ENCODE measurements at regions not wholly inside any gene's neighbourhood (a gene's known extent, or its start where the extent isn't known, plus 50 kb on each side); places are given as distances from the start of the nearest gene placed in this dataset.

DNA sequence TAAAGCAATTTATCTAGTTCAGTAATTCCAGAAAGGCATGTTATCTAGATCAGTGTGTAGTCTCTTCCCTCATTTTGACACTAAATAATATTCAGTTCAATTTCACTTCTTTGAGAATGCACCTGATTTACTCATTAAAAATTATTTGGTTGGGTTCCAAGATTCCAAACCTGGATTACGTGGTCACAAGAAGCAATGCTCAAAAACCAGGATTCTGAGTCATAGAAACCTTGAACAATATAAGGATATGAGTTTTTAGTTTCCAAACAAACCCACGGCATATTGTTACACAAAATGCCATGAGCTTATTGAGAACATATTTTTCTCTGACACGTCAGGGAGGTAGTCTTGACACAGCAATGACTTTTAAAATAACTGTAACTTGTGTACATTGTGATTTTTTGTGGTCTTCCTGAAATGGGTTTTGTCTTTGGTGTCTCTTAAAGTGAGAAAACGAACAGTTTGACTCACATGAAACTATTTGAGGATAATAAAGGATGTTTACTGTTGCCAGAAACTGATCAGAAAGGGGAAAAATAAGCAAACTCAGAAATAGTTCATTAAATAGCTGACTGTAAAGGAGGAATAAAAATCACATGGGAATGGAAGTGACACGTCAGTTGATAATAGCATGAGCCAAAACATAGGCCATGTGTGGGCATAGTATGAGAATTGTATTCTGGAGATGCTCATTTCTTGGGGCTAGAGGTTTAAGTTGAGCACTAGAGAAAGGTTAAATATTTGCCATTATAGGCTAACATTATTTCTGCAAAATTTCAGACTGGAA, 617.7 kb upstream of the CDH2 start:
- no peak for DNase-seq

DNA sequence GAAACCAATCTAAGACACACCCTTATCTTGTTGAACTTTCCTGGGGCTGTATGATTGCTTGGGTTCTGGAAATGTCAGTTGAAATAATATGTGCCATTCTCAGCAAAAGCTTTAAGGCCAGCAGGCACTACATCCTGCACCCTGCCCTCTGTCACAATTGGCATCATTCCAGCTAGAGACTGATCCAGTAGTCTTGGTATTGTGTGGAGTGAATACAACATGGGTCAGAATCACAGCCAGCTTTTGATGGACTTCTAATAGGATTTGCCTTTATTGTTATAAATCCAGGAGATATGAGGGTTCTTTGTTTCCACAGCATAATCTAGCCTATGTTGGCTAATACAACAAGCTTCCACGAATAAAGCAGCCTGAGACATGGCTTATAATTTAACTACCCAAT, 617.0 kb upstream of the CDH2 start:
- DNase-seq = no peak

DNA sequence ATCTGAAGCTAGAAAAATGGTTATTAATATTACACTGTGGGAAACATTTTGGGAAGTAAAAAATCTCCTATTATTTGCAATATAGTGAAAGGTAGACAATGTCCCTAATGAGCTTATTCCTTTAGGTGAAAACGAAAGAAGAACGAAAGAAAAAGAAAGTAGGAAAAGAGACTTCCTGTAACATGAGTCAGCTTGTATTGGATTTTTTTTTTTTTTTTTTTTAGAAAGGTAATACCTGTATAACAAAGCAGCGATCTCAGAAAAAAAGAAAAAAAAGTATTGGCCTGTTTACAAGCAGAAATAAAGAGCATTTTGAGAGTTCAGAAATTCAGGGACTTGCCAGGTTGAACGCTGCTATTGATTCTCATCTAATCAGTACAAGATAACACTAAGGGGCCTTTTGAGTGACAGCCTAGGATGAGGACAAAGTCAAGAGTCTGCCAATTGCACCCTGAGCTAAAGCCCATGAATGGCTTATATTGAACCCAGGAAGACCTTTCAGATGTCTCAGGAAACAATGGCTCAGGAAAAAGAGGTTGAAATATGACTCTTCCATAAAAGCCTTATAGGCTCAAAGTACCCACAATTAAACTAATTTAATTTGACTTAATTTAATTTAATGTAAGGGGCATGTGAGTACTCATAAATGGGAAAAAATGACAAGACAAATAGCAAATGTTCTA, 615.6 kb upstream of the CDH2 start:
- no peak for DNase-seq

DNA sequence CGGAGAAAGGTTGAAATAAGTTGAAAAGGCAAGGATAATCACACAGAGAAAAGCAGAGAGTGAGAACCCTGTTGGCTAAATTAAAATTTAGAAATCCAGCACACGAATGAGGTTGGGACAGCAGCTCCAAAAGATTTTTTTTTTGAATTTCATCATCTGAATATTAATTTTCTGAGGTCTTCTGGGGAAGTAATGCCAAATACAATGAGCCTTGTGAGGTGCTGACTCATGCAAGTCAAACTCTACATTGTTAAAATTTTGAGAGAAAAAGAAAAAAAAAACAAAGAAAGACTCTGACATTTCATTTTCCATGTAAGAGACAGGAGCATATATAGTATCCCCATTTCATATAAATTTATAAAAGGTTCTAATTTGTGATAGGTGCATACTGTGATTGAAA, 614.2 kb upstream of the CDH2 start:
- DNase-seq = no peak

DNA sequence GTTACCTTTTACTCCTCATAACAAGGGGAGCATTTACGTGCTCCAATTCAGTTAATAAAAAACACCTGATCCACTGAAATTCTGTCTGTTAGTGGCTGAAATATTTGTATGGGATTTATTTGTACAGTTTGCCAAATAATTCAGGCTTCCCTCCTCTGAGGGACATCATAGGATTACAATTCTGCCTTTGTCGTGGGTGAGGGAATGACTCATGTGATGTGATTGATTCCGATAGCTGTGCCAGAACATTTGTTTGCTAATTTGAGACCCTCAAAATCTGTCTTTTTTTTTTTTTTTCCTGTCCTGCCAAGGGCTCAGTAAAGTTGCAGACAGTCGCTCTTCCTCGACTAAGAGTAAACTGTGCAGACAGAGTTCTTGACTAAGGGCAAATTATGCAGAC, 612.6 kb upstream of the CDH2 start:
- no peak for DNase-seq

DNA sequence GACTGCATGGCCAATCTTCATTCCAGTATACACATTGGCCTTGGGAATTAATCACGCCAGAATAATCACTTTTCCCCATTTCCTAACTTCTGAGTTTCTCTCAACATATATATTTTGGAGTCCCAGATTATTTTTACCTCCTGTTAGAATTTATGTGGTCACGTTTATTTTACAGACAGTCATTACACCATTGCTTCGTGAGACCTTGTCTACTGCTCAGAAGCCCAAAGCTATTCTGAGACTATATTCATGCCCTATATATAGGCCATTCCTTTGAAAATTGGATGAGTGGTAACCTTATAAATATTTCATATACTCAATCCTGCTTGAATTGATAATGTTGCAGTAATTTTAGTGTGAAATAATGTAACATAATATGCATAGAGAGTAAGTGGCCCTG, 610.0 kb upstream of the CDH2 start:
- no peak for DNase-seq

DNA sequence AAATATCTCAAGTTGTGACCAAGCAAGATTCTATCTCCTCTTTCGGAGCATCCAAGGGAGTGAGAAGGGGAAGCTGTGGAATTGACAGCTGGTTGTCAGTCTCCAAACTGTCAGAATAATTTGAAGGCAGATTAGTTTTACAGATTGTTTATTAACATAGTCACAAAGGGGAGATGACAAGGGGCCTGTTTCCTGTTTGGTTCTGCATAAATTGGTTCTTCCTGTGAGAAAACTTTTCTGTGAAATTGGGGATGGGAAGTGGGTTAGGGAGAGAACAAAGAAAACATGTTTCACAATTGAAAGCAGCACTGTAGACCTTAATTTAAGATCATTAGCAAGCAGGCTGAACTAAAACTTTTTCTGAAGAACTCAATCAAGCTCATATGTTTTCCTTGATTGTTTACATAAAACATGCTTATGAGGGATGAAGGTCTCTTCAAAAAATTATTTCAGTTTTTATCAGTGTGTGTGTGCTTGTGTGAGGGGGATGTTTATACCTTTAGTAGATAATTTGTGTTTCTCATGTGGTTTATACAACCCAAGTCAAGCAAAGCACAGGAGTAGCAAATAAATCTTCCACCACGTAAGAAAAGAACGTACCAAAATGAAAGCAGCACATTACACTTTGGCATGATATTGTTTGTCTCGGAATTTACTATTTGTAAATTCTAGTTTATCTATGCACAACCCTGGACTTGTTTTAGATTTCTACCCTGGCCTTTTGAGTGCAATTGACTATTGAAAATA, 604.9 kb upstream of the CDH2 start:
- DNase-seq = no peak

DNA sequence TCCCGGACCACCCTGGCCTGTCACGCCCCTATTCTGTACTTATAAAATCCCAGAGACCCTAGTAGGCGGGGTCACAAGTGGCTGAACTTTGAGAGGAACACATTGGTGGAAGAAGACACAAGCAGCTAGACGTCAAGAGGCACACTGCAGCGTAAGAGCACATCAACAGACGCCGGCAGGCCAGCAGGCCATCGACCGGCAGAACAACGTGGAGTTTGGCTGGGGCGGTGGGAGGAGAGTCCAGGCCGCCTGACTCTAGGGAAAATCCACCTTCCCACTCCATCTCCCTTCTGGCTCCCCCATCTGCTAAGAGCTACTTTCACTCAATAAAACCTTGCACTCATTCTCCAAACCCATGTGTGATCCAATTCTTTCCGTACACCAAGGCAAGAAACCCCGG, 601.8 kb upstream of the CDH2 start:
- DNase-seq = no peak

DNA sequence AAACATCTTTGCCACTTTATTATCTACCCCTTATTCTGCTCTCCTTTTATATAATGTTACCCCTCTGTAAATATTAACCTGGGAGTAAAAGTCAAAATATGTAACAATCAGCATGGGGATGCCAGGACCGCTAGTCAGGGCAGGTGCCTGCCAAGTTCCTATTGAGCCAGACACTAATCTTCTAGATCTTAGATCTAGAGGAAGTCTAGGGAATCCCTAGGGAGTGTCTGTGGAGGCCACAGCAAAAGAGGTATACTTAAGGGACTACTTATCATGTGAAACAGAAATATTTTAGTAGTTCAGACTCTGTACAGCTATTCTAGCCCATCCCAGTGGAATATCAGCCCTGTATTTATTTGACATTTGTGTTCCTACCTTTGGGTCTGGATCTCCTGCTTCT, 600.8 kb upstream of the CDH2 start:
- DNase-seq = no peak

DNA sequence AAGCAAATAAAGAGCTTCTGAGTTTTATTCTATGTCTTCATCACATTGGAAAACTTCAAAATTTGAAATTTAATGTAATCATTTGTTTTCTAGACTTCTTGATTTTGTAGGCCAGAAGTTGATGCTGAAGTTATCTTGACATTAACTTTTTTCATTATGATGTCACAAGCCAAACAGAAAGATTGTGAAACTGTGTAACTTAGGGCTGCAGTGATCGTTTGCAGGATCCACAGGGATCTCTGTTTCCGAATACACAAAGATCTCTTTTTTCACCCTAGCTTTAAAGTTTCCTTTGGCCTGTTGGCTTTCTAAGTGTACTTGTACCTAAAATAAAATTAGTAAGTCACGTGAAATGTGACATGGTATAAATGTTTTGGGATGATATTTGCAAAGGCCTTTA, 594.9 kb upstream of the CDH2 start:
- no peak for DNase-seq

DNA sequence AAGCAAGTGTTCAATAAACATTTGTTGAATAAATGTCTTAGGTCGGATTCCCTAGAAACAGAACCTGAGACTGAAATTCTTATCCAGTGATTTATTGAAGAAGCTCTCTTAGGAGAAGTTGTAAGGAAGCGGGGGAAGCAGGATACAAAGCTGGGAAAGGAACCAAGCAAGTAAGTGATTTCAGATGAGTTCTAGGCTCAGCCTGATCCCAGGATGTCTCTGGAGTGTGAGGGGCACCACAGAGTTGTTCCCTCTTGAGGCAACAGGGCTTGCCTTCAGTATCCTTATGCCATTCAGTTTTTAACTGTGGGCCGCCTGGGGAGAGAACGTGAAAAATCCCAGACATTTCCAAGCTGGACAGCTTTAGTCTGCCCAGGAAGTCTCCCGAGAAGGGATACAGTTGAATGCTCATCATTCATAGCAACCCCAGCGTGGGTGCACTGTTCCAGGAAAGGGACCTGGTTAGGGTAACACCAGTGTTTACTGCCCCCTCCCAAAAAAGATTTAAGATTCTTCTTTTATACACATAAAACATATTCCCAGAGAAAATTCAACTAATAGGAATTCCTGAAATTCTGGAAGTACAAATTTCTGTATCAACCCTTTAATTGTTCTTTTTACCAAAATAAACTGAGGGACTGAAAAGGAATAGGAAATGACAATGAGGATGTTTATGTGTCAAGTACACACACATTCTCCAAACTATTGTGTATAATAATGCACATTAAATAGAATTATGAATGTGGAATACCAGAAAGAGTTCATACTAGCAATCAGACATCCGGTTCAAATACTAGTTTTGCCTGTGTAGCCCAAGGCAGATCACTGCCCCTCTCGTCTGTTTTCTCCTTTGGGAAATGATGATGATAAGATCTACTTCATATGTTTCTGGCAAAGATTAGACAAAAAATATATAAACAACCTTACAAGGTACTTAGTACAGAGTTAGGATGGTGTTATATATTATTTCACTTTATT, 592.1 kb upstream of the CDH2 start:
- no peak for DNase-seq

DNA sequence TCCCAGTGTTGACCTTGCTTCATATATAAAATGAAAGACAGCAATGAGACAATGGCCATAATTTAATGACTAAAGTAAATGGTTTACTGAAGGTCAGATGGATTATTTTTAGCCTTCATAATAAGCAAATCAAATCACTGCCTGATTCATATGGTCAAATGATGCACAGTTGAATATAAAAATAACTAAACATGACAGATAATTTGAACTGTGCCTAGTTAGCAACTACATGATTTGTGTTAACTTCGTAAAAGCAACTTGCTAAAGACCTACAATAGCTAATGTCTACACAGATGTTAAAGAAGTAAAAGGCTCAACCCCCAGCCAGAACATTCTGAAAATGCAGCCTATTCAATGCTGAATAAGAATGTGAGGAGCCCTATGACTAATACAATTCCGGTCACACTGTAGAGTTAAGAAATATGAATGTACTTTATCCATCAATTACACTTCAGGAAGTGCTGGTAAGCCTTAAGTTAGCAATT, 590.8 kb upstream of the CDH2 start:
- no peak for DNase-seq

DNA sequence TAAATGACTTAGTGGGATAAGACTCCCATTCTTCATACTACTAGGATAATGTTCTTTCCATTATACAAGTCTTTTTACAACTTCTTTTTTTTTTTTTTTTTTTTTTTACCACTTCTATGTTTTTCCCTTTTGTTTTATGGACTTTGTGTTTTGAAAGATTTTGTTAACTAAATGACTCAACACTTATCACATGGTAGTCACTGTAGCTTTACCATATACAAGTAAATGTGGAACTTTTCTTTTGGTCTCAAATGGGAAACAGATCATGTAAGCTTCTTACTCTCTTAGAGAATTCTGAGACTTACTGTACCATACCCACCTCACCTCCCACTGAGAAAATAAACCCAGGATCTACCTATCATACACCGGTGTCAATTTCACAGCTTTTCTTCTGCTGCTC, 590.3 kb upstream of the CDH2 start:
- DNase-seq = no peak

DNA sequence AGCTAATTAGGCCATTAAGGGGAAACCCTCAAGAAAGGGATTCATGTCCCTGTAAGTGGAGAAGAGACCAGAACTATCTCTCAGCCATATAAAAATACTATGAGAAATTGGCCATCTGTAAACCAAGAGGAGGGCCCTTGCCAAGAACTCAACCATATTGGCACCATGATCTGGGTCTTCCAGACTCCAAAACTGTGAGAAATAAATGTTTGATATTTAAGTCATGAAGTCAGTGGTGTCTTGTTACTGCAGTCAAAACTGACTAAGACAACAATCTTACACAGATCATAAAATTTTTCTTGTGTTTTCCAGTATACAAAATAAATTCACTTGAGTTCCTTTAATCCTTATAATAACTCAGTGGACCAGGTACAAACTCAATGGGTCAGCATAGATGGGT, 589.8 kb upstream of the CDH2 start:
- DNase-seq = no peak

DNA sequence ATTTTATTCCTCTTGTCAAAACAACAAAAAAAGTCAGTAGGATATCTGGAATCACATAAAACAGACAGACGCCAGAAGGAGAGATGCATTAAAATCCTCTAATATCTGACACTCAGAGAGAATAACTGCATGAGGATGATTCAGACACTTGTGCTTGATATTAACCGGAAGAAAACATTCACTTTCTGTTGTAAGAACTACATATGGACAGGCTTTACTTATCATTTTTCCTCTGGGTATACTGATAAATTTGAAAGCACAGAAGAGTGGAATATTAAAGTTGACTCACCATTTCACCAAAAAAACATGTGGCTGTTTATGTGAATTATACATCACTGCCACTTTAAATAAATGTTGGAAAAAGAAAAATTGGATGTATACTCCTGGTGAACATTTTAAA, 589.1 kb upstream of the CDH2 start:
- DNase-seq = no peak

DNA sequence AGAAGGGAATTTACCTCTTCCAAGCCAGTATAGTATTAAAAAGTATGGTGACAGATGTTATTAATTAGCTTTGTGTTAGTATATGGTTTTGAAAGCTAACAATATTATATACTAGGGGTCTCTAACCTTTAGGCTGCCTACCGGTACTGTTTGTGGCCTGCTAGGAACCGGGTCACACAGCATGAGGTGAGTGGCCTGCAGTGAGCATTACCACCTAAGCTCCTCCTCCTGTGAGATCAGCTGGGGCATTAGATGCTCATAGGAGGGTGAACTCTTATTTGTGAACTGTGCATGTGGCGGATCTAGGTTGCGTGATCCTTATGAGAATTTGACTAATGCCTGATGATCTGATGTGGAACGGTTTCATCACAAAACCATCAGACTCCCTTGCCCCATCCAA, 583.4 kb upstream of the CDH2 start:
- DNase-seq = no peak

DNA sequence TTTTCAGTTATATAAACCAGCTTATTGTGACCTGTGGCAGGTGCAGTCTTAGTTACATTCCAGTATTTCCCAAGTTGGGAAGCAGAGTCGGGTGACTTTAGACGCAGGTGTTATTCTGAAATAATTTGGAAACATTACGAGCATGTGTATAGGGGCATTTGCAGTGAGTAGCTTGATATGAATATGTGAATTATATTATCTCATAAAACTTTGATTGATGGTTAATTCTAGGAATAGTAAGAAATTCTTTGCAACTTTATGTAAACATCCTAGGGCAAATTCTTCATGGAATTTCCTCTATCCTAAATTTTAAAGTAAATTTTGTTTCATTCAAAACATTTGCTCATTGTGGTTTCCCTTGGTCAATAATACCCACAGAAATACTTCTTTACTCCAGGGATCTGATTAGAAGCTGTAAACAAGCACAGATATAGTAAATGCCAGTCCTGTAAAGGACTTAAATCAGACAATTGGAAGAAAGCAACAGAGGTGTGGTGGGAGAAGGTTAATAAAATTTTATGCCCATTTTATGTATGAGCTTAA, 580.6 kb upstream of the CDH2 start:
- no peak for DNase-seq

DNA sequence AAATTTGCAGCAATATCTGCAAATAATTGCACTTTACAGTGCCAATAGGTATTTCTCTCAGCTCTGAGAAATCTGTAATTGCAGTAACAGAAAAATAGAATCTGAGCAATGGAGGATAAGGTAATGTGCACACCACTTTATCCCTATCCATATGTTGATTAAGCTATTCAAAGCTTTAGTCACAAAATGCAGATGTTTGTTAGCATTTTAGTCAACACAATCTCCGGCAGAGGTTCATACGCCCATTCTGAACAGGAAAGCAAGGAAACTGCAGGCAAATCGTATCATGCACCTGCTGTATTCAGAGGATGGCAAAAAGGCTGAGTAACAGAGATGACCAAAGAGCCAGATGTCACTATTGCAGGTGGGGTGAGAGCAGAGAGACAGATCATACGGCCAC, 566.2 kb upstream of the CDH2 start:
- no peak for DNase-seq

DNA sequence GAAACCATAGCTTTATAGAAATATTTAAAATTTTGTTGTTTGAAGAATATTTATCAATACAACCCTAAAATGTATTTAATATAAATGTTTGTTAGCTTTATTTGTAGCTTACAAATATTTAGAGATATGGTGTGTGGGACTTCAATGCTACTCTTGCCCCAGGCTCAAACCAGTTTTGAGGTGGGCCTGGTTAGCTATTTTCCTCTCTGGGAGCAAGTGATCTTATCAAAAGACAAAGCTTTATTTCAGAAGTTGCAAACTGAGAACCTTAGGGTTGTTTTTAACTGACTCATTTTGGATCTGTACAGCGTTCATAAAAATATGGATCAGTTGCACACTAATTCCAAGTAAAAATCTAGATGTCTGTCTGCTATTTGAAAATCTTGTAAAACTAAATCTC, 563.6 kb upstream of the CDH2 start:
- DNase-seq = no peak

DNA sequence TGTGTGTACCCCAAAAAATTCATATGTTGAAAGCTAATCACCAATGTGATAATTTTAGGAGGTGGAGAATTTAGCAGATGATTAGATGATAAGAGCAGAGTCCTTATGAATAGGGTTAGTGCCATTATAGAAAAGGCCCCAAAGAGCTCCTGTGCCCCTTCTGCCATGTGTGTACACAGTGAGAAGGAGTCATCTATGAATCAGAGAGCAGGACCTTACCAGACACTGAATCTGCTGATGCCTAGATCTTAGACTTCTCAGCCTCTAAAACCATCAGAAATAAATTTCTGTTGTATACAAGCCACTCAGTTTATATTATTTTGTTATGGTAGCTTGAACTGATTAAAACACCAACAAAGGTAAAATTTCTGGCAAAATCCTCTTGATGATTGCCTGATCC, 560.0 kb upstream of the CDH2 start:
- no peak for DNase-seq

DNA sequence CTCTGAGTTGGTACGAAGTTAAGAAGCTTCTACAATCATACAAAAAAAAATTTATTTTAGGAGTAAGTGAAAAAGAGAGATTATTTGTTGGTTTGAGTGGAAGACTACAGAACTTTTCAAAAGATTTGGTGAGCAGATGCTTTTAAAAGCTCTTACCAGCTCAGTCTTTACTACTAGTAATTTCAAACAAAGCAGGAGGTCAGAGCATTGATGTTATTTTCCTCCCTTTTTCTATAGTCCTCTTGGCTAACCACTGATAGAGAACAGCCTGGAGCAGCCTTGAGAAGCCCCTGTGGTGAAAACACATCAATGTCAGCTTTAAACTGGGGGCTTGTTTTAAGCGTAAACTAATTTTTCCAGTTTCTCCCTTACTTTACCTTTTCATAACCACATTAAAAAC, 559.3 kb upstream of the CDH2 start:
- DNase-seq = no peak

DNA sequence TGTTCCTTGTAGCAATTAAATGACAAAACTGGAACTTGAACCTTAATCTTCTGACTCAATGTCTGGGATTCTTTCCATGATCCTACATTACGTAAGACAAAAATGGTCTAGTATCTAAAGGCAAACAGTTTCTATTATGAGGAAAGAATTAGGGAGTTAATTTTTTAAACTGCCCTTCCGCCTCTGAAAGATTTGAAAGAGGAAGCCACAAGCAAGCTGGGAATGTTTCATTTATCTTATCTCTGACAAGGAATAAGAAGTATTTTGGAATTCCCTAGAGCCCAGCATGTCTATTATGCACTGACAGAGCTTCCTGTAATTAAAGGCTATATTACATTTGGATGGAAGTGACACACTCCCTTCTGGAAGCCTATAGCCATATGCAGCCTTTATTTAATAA, 558.8 kb upstream of the CDH2 start:
- DNase-seq = no peak

DNA sequence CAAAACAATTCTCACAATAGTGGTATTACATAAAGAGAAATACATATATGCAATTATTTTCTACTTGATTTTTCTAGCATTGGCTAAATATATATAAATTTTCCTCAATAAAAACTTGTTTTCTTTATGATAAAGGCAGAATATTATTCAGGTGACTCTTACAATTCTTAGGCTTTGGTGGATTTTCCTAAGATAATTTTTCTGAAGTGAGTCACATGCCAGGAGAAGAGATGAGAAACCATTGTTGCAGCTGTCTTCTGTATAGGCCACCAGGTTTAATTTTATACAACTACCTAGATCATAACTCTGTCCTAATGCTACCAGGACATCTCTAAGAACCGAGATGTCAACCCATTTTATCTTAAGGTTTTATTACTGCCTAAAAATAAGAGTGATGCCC, 552.4 kb upstream of the CDH2 start:
- no peak for DNase-seq
